HG03097 (cell line): ENCODE measurements at regions not wholly inside any gene's neighbourhood (a gene's known extent, or its start where the extent isn't known, plus 50 kb on each side); places are given as distances from the start of the nearest gene placed in this dataset.
"Not testable (repeated sequence)": the region's sequence is repeated elsewhere in the genome, so short reads cannot be mapped to it uniquely, and the experiment has no call there.

Experiments
- ATAC-seq: cut with Tn5 transposase; IDR thresholded peaks from one replicate; pipeline ENCODE4 v1.9.1; 2021; ENCODE audit not compliant: unreplicated experiment, low FRiP score

DNA sequence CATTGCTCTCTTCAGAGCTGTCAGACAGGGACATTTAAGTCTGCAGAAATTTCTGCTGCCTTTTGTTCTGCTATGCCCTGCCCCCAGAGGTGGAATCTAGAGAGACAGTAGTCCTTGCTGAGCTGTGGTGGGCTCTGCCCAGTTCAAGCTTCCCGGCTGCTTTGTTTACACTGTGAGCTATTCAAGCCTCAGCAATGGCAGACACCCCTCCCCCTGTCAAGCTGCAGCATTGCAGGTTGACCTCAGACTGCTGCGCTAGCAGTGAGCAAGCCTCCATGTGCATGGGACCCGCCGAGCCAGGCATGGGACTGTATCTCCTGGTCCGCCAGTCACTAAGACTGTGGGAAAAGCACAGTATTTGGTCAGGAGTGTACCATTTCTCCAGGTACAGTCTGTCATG lies 53.6 kb upstream of the MAPK10 start:
- ATAC-seq = not testable (repeated sequence)

DNA sequence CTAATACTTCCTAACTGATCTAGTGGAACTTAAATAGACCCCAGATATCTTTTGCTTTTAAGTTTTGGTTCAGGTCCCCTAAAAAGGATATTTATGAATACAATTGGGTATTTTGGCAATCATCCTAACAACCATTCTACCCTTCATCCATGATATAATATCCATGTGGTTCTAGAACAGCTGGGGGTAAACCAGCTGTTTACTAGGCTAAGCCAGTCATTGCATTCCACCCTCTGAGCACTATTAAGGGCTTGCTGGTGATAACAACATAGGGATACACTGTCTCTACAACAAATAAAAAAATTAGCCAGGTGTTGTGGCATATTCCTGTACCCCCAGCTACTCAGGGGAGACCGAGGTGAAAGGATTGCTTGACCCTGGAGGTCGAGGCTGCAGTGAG lies 54.8 kb upstream of the MAPK10 start:
- ATAC-seq = no peak

DNA sequence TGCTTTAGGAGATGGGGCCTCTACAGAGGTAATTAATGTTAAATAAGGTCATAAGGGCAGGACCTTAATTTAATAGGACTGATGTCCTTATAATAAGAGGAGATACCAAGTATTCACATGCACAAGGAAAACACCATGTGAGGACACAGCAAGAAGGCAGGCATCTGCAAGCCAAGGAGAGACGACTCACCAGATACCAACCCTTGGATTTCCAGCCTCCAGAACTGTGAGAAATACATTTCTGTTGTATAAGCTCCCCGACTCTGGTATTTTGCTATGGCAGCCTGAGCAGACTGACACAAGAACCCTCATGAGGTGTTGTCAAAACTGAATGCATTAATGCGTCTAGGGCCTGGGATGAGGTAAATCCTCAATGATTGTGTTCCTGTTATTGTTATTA lies 56.2 kb upstream of the MAPK10 start:
- ATAC-seq = no peak

DNA sequence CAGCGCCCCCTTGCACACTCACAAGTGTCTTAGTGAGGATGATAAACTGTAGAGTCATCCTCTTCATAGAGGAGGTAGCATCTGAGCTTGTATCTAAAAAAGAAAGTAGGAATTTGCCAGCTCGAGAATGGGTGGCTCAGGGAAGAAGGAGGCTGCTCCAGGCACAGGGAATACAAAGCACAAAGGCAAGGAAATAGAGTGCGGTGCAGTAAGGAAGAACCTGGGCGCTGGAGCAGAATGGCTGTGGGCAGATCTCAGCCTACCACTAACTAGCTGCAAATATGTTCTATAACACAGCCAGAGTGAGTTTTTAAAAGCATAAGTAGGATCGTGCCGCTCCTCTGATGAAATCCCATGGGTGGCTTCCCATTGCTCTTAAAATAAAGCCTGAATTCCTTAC lies 61.6 kb upstream of the MAPK10 start:
- ATAC-seq = no peak

DNA sequence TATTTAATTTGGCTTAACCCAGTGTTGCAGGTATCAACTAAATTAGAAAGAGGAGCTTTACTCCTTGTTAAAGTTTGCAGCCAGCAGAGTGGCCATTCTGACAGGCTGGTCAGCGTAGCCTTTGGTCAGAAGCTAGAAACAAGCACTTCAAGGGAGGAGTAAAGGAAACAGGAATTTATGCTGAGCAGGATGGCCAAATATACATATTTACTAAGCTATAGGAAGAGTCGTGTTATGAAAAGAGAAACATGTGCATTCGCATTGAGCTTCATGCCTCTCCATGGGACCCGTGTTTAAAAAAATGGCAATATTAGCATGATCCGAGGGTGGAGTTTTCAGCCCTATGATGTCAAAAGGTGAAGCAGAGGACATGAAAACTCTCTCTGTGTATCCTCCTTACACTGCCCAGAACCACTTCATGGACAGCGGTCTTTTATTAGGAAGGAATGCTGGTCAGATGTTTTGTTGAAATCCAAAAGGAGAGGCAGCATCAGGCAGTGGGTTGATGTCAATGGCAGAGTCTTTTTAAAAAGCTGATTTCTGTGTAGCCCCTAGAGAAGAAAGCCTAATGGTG lies 71.8 kb upstream of the MAPK10 start:
- ATAC-seq = no peak

DNA sequence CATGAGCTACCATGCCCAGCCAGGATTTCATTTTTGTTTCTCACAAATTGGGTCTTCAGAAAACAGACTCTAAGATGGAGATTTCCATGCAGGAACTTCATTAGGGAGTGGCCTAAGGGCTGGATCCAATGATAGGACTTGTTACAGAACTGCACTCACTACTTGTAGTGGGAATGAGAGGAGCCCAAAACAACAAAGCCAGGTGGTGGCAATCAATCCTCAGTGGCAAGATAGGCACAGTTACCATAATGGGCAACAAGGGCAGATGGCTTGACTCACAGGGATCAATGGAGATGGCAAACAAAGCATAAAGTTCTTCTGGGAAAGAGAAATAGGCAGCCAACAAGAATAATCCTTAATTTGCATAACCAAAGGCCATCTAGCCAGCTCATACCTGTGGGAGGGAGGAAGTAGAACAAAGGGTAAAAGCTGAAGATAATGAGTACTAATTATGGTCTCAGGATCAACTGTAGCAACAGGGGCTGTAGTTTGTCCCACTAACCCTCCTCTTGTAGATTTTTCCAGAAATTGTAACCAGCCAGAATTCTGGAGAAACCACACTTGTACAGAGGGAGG lies 72.8 kb upstream of the MAPK10 start:
- no peak for ATAC-seq

DNA sequence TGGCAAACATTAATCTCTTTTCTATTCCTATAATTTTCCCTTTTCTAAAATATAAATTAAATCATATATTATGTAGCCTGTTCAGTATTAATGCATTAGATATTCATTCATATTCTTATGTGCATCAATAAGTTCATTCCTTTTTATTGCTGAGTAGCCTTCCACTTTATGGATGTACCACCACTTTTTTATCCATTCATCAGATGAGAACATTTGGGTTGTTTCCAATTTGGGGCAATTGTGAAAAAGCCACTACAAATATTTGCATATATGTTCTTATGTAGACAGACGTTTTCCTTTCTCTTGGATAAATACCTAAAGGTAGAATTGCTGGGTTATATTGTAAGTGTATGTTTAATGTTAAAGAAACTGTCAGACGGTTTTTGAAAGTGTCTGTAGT lies 79.4 kb upstream of the MAPK10 start:
- ATAC-seq = no peak

DNA sequence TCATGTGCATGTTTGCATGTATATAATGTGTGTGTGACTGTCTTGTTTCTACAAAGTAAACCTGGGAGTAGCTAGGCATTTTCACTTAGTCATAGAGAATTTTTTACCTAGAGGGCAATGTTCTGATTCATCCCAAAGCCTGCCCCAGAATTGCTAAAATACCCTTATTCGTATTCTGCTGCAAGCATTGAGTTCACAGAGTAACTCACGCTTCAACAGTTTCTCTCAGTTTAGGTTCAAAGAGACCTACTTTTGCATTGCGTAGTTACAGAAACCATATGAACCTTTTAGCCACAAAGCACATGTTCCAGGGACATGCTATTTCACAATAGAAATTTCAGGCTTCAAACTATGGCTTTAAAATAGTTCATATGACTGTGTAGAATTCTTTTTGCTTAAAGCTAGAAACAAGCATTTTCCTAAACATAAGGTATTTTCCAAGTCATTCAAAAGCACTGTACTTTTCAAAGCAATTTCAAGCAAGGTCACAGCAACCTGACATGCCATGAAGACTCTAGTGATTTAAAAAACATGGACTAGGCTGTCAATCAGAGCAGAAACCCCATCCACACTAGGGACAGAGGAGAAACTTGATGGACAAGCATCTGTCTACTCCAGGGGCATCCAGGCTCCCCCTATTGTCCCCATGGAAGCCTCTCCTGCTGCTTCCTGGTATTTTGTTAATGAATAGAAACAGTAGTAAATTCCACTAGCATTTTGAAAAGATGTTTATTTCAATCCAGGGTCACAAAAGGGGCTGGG lies 81.5 kb upstream of the MAPK10 start:
- peak; percentile 64 for ATAC-seq

DNA sequence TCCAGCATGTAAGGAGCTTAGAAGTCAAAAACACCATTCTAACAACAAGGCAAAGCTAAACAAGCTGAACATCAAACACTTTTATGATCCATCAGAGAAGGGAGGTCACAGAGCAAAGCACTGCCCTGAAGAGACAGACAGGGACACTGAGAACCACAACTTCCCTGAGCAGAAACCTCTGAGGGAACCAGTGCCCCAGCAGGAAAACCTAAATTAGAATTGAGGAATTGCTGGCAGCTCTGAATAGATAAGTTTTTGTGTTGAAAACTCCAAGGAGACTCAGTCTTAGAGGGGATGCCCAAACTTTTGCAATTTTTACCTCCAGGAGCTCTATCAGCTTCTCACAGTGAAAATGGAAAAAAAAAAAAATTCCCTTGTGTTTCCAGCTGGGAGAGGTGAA lies 83.0 kb upstream of the MAPK10 start:
- ATAC-seq = no peak

DNA sequence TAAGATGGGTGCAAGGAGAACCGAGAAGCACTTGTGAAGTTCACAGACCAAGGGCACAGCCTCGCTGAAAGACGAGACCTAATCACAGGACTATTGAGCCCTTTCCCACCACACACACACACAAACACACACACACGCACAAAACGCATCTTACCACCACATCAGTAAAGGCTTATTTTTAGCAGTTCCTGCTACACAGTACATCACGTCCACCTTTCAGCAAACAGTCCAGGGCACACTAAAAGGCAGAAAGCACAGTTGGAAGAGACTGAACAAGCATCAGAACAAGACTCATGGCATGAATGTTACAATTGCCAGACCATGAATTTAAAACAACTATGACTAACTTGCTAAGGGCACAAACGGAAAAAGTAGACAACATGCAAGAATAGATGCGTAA lies 83.6 kb upstream of the MAPK10 start:
- ATAC-seq = no peak

DNA sequence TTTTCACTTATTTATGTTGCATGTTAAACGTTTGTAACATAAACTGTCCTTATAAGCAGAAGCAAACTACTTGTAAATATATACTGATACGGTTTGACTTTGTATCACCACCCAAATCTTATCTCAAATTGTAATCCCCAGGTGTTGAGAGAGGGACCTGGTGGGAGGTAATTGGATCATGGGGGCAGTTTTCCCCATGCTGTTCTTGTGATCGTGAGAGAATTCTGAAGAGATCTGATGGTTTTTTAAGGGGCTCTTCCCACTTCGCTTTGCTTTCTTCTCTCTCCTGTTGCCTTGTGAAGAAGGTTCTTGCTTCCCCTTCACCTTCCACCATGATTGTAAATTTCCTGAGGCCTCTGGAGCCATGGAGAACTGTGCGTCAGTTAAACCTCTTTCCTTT lies 87.1 kb upstream of the MAPK10 start:
- no peak for ATAC-seq

DNA sequence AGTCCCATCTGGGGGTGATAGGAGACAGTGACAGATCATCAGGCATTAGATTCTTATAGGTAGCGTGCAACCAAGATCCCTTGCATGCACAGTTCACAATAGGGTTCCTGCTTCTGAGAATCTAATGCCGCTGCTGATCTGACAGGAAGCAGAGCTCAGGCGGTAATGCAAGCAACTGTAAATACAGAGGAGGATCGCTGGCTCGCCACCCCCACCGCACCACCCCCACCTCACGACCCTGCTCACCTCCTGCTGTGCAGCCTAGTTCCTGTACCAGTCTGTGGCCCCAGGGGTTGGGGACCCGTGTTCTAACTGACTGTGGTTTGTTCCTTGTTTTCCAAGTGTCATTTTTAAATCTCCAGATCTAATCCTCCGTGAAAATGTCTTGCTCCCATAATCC lies 89.0 kb upstream of the MAPK10 start:
- no peak for ATAC-seq

DNA sequence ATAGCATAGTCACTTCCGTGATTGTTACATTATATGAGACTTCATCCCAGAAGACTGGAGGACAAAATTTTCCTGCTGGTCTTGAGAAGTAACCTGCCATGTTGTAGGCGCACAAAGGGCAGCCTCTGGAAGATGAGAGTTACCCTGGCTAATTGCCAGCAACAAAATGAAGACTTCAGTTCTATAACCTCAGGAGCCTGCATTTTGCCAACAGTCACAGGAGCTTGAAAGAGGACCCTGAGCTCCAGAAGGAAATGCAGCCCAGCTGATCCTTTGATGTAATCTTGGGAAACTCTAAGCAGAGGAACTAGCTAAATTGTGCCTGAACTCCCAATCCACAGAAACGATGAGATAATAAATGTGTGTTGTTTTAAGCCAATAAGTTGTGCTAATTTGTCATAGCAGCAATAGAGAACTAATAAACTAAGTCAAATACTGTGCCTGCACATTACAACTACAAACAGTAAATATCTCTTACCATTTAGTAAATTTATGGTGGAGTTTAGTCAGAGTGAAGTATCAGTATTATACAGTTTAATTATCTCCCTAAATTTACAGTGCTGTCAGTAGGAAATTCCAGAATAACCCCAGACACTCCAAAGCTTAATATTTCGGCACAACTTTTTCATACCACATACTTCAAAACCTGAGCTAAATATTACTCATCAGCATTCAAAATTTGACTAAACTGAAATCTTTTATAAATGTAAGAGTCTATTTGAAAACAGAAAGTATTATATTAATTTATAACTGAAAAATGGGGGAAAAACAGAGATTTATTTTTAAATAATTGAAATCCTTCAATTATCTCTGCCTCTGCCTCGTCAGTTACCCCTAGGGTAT lies 90.1 kb upstream of the MAPK10 start:
- ATAC-seq = no peak

DNA sequence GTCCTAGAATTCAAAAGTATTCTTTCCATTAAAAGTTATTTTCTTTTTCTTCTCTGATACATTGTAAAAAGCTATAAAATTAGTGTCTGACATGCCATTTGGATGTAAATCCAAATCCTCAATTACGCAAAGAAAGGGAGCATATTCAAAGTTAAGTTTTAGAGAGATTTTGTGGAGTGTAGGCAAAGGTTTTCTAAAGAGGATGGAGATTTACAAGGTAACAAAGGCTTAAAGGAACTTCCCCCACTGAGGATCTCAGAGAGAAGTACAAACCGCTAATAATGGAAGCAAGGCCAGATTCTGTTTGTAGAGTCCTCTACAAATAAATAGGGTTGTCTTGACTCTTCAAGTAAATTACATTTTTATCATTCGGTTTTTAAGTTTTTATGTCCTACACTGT lies 91.0 kb upstream of the MAPK10 start:
- ATAC-seq = no peak

DNA sequence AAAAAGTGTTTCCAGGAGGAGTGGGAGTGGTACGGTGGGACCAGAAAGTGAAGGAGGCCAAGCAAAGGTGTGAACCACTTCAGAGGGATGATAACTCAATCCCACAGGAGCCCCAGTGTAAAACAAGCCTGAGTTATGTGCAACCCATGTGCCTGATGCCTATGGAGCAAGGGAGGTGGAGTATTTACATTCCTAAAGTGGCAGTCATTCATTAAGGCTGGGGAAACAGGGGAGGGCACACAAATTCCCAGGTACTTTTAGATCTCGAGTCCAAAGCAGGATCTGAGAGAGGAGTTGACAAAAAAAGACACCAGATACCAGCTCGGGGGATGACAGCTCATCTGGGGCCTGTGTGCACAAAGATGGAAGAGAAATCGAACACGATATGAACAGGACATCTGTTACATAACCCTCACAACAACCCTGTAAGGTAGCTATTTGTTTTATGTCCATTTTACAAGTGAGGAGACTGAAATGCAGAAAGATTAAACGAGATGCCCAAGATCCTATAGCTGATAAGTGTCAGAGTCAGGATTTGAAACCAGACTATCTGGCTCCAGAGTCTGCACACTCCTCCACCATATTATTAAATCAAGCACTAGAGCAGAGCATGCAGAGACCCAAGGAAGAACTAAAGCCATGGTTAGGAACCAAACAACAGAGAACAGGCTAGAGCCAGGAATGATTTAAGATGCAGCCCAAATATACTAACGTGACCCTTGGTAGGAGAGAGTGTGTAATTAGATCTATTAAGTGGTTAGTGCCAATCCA lies 91.9 kb upstream of the MAPK10 start:
- ATAC-seq = no peak

DNA sequence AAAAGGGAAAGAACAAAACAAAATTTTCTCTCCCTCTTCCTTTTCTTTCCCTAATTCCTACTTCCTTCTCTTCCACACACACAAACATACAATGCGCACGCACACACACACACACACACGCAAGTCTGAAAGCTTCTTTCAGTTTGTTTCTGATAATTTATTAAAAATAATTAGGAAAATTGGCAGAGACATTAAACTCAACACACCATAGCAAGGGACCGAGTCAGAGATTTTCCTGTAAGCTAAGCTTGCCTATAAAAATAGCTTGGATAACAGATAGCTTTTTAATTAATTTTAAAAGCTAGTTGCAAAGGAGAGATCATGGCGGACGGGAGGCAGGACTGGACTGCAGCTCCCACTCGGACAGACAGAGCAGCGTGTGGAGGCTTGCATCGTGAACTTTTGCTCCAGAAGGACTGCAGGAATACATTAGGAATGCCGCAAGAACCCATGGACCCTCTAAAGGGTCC lies 92.6 kb upstream of the MAPK10 start:
- no peak for ATAC-seq

DNA sequence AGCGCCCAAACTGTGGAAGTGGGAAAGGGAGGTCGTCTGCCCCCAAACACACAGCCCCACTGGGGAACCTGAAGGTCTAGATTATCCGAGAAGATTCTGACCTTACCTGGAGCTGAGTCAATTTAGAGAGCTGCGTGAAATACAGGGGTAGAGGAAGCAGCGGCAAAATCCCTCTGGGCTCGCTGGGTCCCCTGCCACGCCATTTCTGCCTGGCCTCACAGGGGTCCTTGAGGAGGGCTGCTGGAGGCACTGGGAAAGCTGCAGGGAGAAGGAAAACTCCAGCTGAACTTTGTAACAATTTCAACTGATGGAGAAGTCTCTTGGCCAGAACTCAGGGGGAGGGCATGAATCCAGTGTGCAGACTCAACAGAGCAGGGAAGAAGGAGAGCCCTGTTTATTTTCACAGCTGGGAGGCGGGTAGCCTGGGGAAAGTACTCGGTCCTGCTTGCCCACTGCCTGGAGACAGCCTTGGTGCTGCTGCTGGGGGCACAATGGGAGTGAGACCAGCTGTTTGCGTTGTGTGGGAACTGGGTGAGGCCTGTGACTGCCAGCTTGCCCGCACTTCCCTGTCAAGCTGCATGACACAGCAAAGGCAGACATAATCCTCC lies 93.2 kb upstream of the MAPK10 start:
- no peak for ATAC-seq

DNA sequence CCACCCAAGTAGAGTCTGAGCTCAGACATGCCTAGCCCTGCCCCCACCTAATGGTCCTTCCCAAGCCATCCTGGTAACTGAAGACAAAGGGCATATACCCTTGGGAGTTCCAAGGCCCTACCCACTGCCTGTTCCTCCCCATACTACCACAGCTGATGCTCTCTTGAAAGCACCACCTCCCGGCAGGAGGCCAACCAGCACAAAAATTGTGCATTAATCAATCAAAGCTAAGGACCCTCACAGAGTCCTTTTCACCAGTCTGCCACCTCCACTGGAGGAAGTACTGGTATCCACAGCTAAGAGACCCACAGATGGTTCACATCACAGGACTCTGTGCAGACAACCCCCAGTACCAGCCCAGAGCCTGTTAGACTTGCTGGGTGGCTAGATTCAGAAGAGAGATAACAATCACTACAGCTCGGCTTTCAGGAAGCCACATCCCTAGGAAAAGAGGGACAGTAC lies 93.8 kb upstream of the MAPK10 start:
- not testable (repeated sequence) for ATAC-seq

DNA sequence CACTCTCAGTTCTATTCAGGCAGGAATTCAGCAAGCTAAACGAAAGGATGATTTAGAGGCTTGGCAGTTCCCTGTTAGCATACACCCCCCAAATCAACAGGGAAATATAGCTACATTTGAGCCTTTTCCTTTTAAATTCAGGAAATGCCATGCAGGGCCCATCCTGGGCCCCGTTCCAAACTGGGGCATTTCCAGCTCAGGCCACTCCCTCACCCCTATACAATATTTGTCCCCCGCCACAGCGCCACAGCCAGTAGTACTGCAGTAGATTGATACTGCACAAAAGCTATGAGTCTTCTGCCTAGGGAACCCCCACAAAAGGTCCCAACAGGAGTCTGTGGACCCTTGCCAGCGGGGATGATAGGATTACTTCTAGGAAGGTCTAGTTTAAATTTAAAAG lies 102.0 kb upstream of the MAPK10 start:
- ATAC-seq = no peak
